MCF 10A (cell line): ENCODE measurements at regions not wholly inside any gene's neighbourhood (a gene's known extent, or its start where the extent isn't known, plus 50 kb on each side); places are given as distances from the start of the nearest gene placed in this dataset.

Experiments used
- BruUV-seq: library from RNA; stranded (reverse); fragments of 400-500 nt; replicated peaks from 2 replicates; lab custom pipeline; 2021; lab: Mats Ljungman, UMichigan
- CTCF ChIA-PET: fragments of 300-600 bp; sonication (Branson Sonifier 250); formaldehyde crosslinking; extraction: SDS; loops from one replicate; lab custom pipeline; 2021; ENCODE audit warnings: antibody characterized with exemption, inconsistent platforms; lab: Yijun Ruan, JAX
- POLR2A ChIA-PET: fragments of 300-600, 350-650 bp; sonication (Branson Sonifier 250); formaldehyde crosslinking; extraction: SDS; loops from one replicate; lab custom pipeline; 2020; ENCODE audit warnings: antibody characterized with exemption, inconsistent platforms; lab: Yijun Ruan, JAX
- DNase-seq: peaks from one replicate; pipeline ENCODE4 v3.0.0-alpha.2; 2018; ENCODE audit not compliant: unreplicated experiment
- H3K27ac Mint-ChIP-seq: one replicate; pipeline ENCODE4 v1.8.0; 2022; ENCODE audit warnings: mild to moderate bottlenecking, low read depth, mixed read lengths; ENCODE audit not compliant: unreplicated experiment
- H3K27me3 Mint-ChIP-seq: one replicate; pipeline ENCODE4 v1.8.0; 2022; ENCODE audit warnings: mixed read lengths; ENCODE audit not compliant: insufficient read depth, unreplicated experiment
- H3K36me3 Mint-ChIP-seq: one replicate; pipeline ENCODE4 v1.8.0; 2022; ENCODE audit warnings: mild to moderate bottlenecking, moderate library complexity, mixed read lengths; ENCODE audit not compliant: insufficient read depth, unreplicated experiment
- H3K4me1 Mint-ChIP-seq: one replicate; pipeline ENCODE4 v1.8.0; 2022; ENCODE audit warnings: mixed read lengths; ENCODE audit not compliant: insufficient read depth, unreplicated experiment
- H3K4me3 Mint-ChIP-seq: one replicate; pipeline ENCODE4 v1.8.0; 2022; ENCODE audit warnings: mild to moderate bottlenecking, moderate library complexity, mixed read lengths; ENCODE audit not compliant: unreplicated experiment
- H3K9me3 Mint-ChIP-seq: one replicate; pipeline ENCODE4 v1.8.0; 2022; ENCODE audit warnings: mixed read lengths; ENCODE audit not compliant: unreplicated experiment
- intact Hi-C: fragments of 100-400 bp; cut with micrococcal nuclease; formaldehyde crosslinking; loops from 2 replicates; pipeline ENCODE4 v1.14.1; 2022
- TF ChIP-seq, protein P1 (sequence below): fragments of 200-600 bp; IDR thresholded peaks from one replicate; pipeline ENCODE4 v1.8.0; 2022; ENCODE audit warnings: antibody characterized with exemption, mild to moderate bottlenecking; ENCODE audit not compliant: unreplicated experiment

GRCh38 chr4:136769717-136770116 lies 762.6 kb downstream of the PCDH18 start:
- ChIA-PET POLR2A (interaction anchor here (0.7 kb wide), 1 partner anchor 82 kb away, joined by 3 read pairs; no protein-coding TSS in a partner anchor), CTCF (no interaction called here)
- H3K36me3 Mint-ChIP-seq: no peaks in the 10 kb centered on the region
- no peaks in the 10 kb centered on the region for H3K4me1 Mint-ChIP-seq
- H3K9me3 Mint-ChIP-seq: no peaks in the 10 kb centered on the region
- no peak for DNase-seq
- TF ChIP-seq, protein P1, sequence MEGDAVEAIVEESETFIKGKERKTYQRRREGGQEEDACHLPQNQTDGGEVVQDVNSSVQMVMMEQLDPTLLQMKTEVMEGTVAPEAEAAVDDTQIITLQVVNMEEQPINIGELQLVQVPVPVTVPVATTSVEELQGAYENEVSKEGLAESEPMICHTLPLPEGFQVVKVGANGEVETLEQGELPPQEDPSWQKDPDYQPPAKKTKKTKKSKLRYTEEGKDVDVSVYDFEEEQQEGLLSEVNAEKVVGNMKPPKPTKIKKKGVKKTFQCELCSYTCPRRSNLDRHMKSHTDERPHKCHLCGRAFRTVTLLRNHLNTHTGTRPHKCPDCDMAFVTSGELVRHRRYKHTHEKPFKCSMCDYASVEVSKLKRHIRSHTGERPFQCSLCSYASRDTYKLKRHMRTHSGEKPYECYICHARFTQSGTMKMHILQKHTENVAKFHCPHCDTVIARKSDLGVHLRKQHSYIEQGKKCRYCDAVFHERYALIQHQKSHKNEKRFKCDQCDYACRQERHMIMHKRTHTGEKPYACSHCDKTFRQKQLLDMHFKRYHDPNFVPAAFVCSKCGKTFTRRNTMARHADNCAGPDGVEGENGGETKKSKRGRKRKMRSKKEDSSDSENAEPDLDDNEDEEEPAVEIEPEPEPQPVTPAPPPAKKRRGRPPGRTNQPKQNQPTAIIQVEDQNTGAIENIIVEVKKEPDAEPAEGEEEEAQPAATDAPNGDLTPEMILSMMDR: no peak
- H3K4me3 Mint-ChIP-seq: no peak overlapping the region
- no TSS peak for BruUV-seq
- H3K27ac Mint-ChIP-seq: no peak overlapping the region
- intact Hi-C loops: no loop called here
- no peaks in the 10 kb centered on the region for H3K27me3 Mint-ChIP-seq

DNA sequence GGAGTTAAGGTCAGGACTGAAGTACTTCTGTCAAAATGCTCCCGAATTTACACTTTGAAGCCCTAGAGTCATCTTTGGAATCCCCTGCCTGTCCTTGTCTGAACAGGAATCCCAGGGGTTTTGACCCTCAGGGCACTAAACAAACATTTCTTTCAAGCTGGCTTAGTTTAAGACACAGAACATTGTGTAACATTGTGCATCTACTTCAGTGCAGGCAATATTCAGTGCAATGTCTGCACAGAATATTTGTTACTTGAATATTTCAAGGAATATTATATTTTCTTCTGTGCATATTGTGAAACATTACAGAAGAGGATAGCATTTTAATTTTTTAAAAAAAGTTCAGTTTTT lies 763.4 kb downstream of the PCDH18 start:
- intact Hi-C loops: no loop called here
- peak; percentile 46 for DNase-seq
- Mint-ChIP-seq H3K27ac (no peak overlapping the region), H3K4me3 (no peak overlapping the region), H3K36me3 (no peaks in the 10 kb centered on the region), H3K27me3 (no peaks in the 10 kb centered on the region), H3K4me1 (no peaks in the 10 kb centered on the region), H3K9me3 (no peaks in the 10 kb centered on the region)
- CTCF ChIA-PET: no interaction called here
- TF ChIP-seq, protein P1: no peak
- BruUV-seq: no TSS peak
- POLR2A ChIA-PET: interaction anchor here (0.7 kb wide), 1 partner anchor 83 kb away, joined by 3 read pairs; no protein-coding TSS in a partner anchor

GRCh38 chr4:136768213-136768924 lies 763.9 kb downstream of the PCDH18 start:
- DNase-seq: peak; percentile 1
- H3K27ac Mint-ChIP-seq: no peak overlapping the region
- H3K4me3 Mint-ChIP-seq: no peak overlapping the region
- no peaks in the 10 kb centered on the region for H3K4me1 Mint-ChIP-seq
- POLR2A ChIA-PET: no interaction called here
- no peaks in the 10 kb centered on the region for H3K9me3 Mint-ChIP-seq
- H3K27me3 Mint-ChIP-seq: no peaks in the 10 kb centered on the region
- H3K36me3 Mint-ChIP-seq: no peaks in the 10 kb centered on the region
- TF ChIP-seq, protein P1: no peak
- intact Hi-C loops: no loop called here
- CTCF ChIA-PET: no interaction called here
- BruUV-seq: no TSS peak

- DNase-seq: no peak
- POLR2A ChIA-PET: no interaction called here
- Mint-ChIP-seq H3K36me3 (no peaks in the 10 kb centered on the region), H3K27me3 (no peaks in the 10 kb centered on the region), H3K27ac (no peak overlapping the region), H3K4me3 (no peak overlapping the region), H3K4me1 (no peaks in the 10 kb centered on the region), H3K9me3 (no peaks in the 10 kb centered on the region)
- intact Hi-C loops: loop anchor here (1.0 kb wide), 1 partner anchor 31 kb away; no protein-coding TSS in a partner anchor
- no TSS peak for BruUV-seq
- CTCF ChIA-PET: no interaction called here
- TF ChIP-seq, protein P1: no peak
Measured at GRCh38 chr4:136763919-136764318, 768.4 kb downstream of the PCDH18 start.
